Esophagus squamous epithelium (tissue), 5 donors: ENCODE measurements at regions not wholly inside any gene's neighbourhood (a gene's known extent, or its start where the extent isn't known, plus 50 kb on each side); places are given as distances from the start of the nearest gene placed in this dataset.

Source experiments
- DNase-seq: peaks from one replicate; lab custom pipeline; 2025; lab: John Stamatoyannopoulos, UW
- H3K27ac ChIP-seq, 4 donors: fragments of 200-600 bp; sonication (generic); one replicate each; pipeline ENCODE4 v1.5.1; 2016 to 2019; ENCODE audit warnings: mild to moderate bottlenecking in 1 of 4
- H3K27me3 ChIP-seq, 4 donors: fragments of 200-600 bp; sonication (generic); 1 replicate in 3 of 4; 2 replicates in 1 of 4; pipeline versions ENCODE4 v1.5.1 to v1.6.0; 2017 to 2021; ENCODE audit warnings: antibody characterized with exemption in 1 of 4
- H3K36me3 ChIP-seq, 3 donors: fragments of 200-600 bp; sonication (generic); one replicate each; pipeline ENCODE4 v1.5.1; 2016 to 2019
- H3K4me1 ChIP-seq, 3 donors: fragments of 200-600 bp; sonication (generic); one replicate each; pipeline ENCODE4 v1.5.1; 2017 to 2019
- H3K4me3 ChIP-seq, 4 donors: fragments of 200-600 bp; sonication (generic); 1 replicate in 3 of 4; 2 replicates in 1 of 4; pipeline ENCODE4 v1.5.1; 2016 to 2019; ENCODE audit warnings: mild to moderate bottlenecking in 2 of 4, moderate library complexity in 1 of 4
- H3K9me3 ChIP-seq, 3 donors: fragments of 200-600 bp; sonication (generic); one replicate each; pipeline ENCODE4 v1.5.1; 2016 to 2019
- POLR2A ChIP-seq, 4 donors: fragments of 450-650 bp; IDR thresholded peaks; one replicate each; pipeline ENCODE4 v1.6.1; 2017; ENCODE audit warnings: antibody characterized with exemption in 4 of 4, mild to moderate bottlenecking in 4 of 4, moderate library complexity in 3 of 4
- WGBS, 2 donors: methylation state at CpG; one replicate each; pipeline ENCODE4 v1.1.5; 2018; 5-methylcytosine and 5-hydroxymethylcytosine counted together
- intact Hi-C: fragments of 100-400 bp; cut with DNase I; formaldehyde crosslinking; loops from one replicate; pipeline ENCODE4 v1.15.0; 2022
- TF ChIP-seq, protein P1 (sequence below), 6 experiments: fragments of 450-650 bp in 4 of 6; fragments of 200-600 bp in 2 of 6; sonication (generic) in 2 of 6; IDR thresholded peaks; one replicate each; pipeline ENCODE4 v1.5.1; 2016 to 2019; ENCODE audit warnings: antibody characterized with exemption in 6 of 6, mild to moderate bottlenecking in 4 of 6, moderate library complexity in 4 of 6
- donor health status: DM: yes; HTN: yes; CAD: no.

DNA sequence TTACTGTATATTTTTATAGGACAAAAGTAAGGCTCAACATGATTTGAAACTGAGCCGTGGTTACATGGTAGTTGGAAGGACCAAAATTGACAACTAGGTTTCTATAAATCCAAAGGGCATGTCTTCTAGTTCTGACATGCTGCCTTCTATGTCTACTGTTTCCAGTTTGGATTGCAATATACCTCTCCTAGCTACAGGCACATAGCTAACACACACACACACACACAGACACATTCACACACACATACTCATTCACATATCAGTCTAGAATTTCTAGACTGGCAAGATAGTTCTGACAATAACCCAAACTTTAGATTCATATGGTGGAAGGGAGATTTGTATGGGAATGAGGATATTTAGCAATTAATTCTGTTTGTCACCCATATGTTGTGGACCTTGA is 544.8 kb upstream of the CAMK1G start:
- no peaks in the 10 kb centered on the region for H3K36me3 ChIP-seq
- TF ChIP-seq POLR2A (IDR thresholded peaks at IDR 0.05): no peak
- TF ChIP-seq, protein P1, sequence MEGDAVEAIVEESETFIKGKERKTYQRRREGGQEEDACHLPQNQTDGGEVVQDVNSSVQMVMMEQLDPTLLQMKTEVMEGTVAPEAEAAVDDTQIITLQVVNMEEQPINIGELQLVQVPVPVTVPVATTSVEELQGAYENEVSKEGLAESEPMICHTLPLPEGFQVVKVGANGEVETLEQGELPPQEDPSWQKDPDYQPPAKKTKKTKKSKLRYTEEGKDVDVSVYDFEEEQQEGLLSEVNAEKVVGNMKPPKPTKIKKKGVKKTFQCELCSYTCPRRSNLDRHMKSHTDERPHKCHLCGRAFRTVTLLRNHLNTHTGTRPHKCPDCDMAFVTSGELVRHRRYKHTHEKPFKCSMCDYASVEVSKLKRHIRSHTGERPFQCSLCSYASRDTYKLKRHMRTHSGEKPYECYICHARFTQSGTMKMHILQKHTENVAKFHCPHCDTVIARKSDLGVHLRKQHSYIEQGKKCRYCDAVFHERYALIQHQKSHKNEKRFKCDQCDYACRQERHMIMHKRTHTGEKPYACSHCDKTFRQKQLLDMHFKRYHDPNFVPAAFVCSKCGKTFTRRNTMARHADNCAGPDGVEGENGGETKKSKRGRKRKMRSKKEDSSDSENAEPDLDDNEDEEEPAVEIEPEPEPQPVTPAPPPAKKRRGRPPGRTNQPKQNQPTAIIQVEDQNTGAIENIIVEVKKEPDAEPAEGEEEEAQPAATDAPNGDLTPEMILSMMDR (IDR thresholded peaks at IDR 0.05): no peak
- peaks cover 12 to 38% (median 14%) of the 10 kb centered on the region in 3 donors for H3K4me1 ChIP-seq
- no peak for DNase-seq
- WGBS, 2 donors: 46 to 48% methylated on average over 1 of the region's 1 CpG
- no peaks in the 10 kb centered on the region for H3K9me3 ChIP-seq
- no peak overlapping the region for H3K4me3 ChIP-seq
- peak overlapping the region in 3 of 4 donors; percentile 57 to 87 (median 72) for H3K27ac ChIP-seq
- no peaks in the 10 kb centered on the region for H3K27me3 ChIP-seq
- intact Hi-C loops: no loop called here

DNA sequence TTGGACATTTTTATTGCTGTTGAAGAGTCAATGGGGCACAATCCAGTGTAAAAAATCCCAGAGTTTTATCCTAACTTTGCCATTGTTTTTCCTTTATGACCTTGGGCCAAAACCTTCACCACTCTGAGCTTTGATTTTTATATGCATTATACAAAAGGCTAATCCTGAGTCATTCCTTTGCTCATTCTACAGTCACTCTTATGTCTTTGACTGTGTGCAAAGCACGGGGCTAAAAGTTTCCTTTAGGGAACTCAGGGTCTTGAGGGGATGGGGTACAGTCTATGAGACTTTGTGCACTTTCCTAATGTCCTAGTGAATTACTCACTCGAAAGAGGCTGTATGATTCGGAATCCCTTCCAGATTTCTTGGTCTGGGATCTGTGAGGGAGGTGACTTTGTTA is 543.2 kb upstream of the CAMK1G start:
- no peak for DNase-seq
- H3K27ac ChIP-seq: peak overlapping the region; percentile 34 to 87 (median 64)
- H3K4me3 ChIP-seq: no peak overlapping the region
- 7 to 56% methylated on average over 3 of the region's 3 CpGs for WGBS, 2 donors
- intact Hi-C loops: no loop called here
- H3K36me3 ChIP-seq: no peaks in the 10 kb centered on the region
- no peaks in the 10 kb centered on the region for H3K9me3 ChIP-seq
- peaks cover 12 to 42% (median 14%) of the 10 kb centered on the region in 3 donors for H3K4me1 ChIP-seq
- H3K27me3 ChIP-seq: no peaks in the 10 kb centered on the region
- TF ChIP-seq, protein P1 (IDR thresholded peaks at IDR 0.05): no peak
- TF ChIP-seq POLR2A (IDR thresholded peaks at IDR 0.05): no peak

DNA sequence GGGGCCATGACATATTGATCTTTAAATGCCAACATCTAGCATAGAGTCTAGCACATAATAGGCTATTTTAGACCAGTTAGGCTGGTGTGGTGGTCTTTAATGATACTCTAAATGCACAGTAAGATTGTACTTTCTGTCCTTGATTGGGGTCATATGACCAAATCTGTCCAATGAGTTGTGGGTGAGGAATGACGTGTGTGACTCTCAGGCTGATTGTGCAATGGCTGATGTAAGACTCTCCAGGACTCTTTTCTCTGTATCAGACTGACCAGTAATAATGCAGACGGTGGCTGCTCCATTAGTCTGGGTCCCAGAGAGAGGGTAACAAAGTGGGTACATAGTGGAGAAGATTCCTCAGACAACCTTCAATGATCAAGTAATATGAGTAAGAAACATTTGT is 541.6 kb upstream of the CAMK1G start:
- no peaks in the 10 kb centered on the region for H3K27me3 ChIP-seq
- 66 to 74% methylated on average over 2 of the region's 2 CpGs for WGBS, 2 donors
- H3K4me1 ChIP-seq: peaks cover 12 to 47% (median 14%) of the 10 kb centered on the region in 3 donors
- H3K36me3 ChIP-seq: no peaks in the 10 kb centered on the region
- H3K27ac ChIP-seq: no peak overlapping the region
- TF ChIP-seq, protein P1 (IDR thresholded peaks at IDR 0.05): no peak
- no peak for TF ChIP-seq POLR2A (IDR thresholded peaks at IDR 0.05)
- DNase-seq: no peak
- H3K9me3 ChIP-seq: no peaks in the 10 kb centered on the region
- intact Hi-C loops: no loop called here
- no peak overlapping the region for H3K4me3 ChIP-seq

DNA sequence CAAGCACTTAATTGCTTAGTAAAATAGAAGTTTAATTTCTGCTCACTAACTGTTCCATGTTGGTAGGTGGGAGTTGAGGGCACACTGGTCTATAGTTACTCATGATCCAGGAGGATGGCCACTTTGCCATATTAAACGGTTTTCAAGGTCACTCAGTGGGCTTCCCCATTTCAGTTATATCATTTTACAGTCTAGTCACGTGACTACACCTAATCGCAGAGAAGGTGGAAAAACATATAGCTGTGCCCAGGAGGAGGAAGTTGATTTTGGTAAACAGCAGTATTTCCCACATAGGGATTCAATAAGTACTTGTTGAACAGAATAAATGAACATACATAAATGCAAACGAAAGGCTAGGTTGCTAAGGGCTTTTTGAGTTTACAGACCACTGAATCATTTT is 541.1 kb upstream of the CAMK1G start:
- 78 to 84% methylated on average over 4 of the region's 4 CpGs for whole genome bisulfite sequencing, 2 donors
- intact Hi-C loops: no loop called here
- Histone ChIP-seq H3K4me3 (no peak overlapping the region), H3K9me3 (no peaks in the 10 kb centered on the region), H3K27me3 (no peaks in the 10 kb centered on the region), H3K27ac (no peak overlapping the region), H3K36me3 (no peaks in the 10 kb centered on the region), H3K4me1 (peaks cover 12 to 47% (median 14%) of the 10 kb centered on the region in 3 donors)
- no peak for TF ChIP-seq POLR2A (IDR thresholded peaks at IDR 0.05)
- DNase-seq: no peak

DNA sequence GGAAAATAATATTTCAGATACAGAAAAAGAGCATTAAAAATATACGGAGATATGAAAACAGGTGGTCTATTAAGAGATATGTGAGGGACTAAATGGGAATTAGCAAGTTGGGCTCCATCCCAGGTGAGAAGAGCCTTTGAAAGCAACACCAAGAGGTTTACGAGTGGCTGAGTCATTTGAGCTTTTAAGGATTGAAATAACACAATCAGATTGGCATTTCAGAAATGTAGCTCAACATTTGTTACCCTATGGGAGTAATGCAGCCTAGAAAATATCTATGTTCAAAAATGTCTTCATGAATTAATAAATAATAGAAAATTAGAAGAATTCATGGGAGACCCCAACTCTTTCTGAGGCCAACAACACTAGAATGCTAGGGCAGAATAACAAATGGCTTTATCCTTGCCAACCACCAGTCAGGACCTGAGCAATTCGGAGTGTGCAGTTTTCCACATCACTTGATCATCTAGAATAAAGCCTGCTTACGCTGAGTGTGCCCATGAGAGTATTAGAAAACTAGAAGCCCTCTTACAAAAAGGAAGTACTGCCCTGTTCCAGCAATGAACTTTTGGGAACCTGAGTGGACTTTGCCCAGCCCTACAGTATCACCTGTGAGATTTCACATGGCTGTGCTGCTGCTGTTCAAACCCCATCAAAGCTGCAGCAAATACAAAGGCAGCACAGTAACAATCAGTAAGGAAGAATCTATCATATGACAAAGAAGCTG is 538.0 kb upstream of the CAMK1G start:
- no peaks in the 10 kb centered on the region for H3K9me3 ChIP-seq
- no peak for DNase-seq
- WGBS, 2 donors: 52 to 69% methylated on average over 4 of the region's 4 CpGs
- H3K27ac ChIP-seq: no peak overlapping the region
- no peaks in the 10 kb centered on the region for H3K36me3 ChIP-seq
- no peak overlapping the region for H3K4me3 ChIP-seq
- intact Hi-C loops: no loop called here
- TF ChIP-seq, protein P1 (IDR thresholded peaks at IDR 0.05): no peak
- TF ChIP-seq POLR2A (IDR thresholded peaks at IDR 0.05): no peak
- peaks cover 0 to 23% (median 0%) of the 10 kb centered on the region in 3 donors for H3K4me1 ChIP-seq
- no peaks in the 10 kb centered on the region for H3K27me3 ChIP-seq
